Esophagus squamous epithelium (tissue), 4 donors: ENCODE measurements at regions not wholly inside any gene's neighbourhood (a gene's known extent, or its start where the extent isn't known, plus 50 kb on each side); places are given as distances from the start of the nearest gene placed in this dataset.

Source experiments
- CTCF ChIP-seq, 6 experiments: fragments of 450-650 bp in 4 of 6; fragments of 200-600 bp in 2 of 6; sonication (generic) in 2 of 6; IDR thresholded peaks; one replicate each; pipeline ENCODE4 v1.5.1; 2016 to 2019; ENCODE audit warnings: antibody characterized with exemption in 6 of 6, mild to moderate bottlenecking in 4 of 6, moderate library complexity in 4 of 6
- POLR2A ChIP-seq, 4 donors: fragments of 450-650 bp; IDR thresholded peaks; one replicate each; pipeline ENCODE4 v1.6.1; 2017; ENCODE audit warnings: antibody characterized with exemption in 4 of 4, mild to moderate bottlenecking in 4 of 4, moderate library complexity in 3 of 4

- TF ChIP-seq CTCF (IDR thresholded peaks at IDR 0.05) (no peak), POLR2A (IDR thresholded peaks at IDR 0.05) (no peak)
Measured at GRCh38 chr6:84916704-84917103, 152.3 kb upstream of the TBX18 start.
